Suprapubic skin (tissue), 4 donors: ENCODE measurements at regions not wholly inside any gene's neighbourhood (a gene's known extent, or its start where the extent isn't known, plus 50 kb on each side); places are given as distances from the start of the nearest gene placed in this dataset.

Source experiments
- DNase-seq, 2 donors: peaks; one replicate each; pipeline ENCODE4 v3.0.0-alpha.2; 2019; ENCODE audit warnings: low spot score in 2 of 2
- H3K27ac ChIP-seq: fragments of 200-600 bp; sonication (generic); one replicate; pipeline ENCODE4 v1.5.1; 2019
- H3K27me3 ChIP-seq: fragments of 200-600 bp; sonication (generic); one replicate; pipeline ENCODE4 v1.5.1; 2019
- H3K36me3 ChIP-seq: fragments of 200-600 bp; sonication (generic); one replicate; pipeline ENCODE4 v1.5.1; 2019
- H3K4me1 ChIP-seq: fragments of 200-600 bp; sonication (generic); one replicate; pipeline ENCODE4 v1.5.1; 2019
- H3K4me3 ChIP-seq: fragments of 200-600 bp; sonication (generic); one replicate; pipeline ENCODE4 v1.5.1; 2019; ENCODE audit warnings: mild to moderate bottlenecking
- H3K9me3 ChIP-seq: fragments of 200-600 bp; sonication (generic); one replicate; pipeline ENCODE4 v1.5.1; 2019
- CTCF ChIP-seq, 2 donors: fragments of 200-600 bp in 1 of 2; fragments of 450-650 bp in 1 of 2; sonication (generic) in 1 of 2; IDR thresholded peaks; one replicate each; pipeline ENCODE4 v1.5.1; 2016 to 2019; ENCODE audit warnings: antibody characterized with exemption in 2 of 2, mild to moderate bottlenecking in 1 of 2, moderate library complexity in 1 of 2
- EP300 ChIP-seq: sonication (generic); formaldehyde crosslinking; IDR thresholded peaks from one replicate; pipeline ENCODE4 v1.6.1; 2017; ENCODE audit warnings: antibody characterized with exemption
- POLR2A ChIP-seq, 2 donors: fragments of 450-650 bp; IDR thresholded peaks; one replicate each; pipeline ENCODE4 v1.6.1; 2017; ENCODE audit warnings: antibody characterized with exemption in 2 of 2, mild to moderate bottlenecking in 2 of 2, moderate library complexity in 2 of 2
- POLR2AphosphoS5 ChIP-seq, 3 donors: sonication (generic); formaldehyde crosslinking; IDR thresholded peaks; one replicate each; pipeline ENCODE4 v1.6.1; 2017; ENCODE audit warnings: antibody characterized with exemption in 3 of 3
- WGBS: methylation state at CpG from one replicate; pipeline ENCODE4 v1.1.5; 2018; 5-methylcytosine and 5-hydroxymethylcytosine counted together

GRCh38 chr5:5645198-5645597 lies 222.7 kb downstream of the ICE1 start:
- 40% methylated on average over 2 of the region's 2 CpGs for WGBS
- H3K4me3 ChIP-seq: no peak overlapping the region
- no peaks in the 10 kb centered on the region for H3K4me1 ChIP-seq
- no peaks in the 10 kb centered on the region for H3K36me3 ChIP-seq
- no peak for TF ChIP-seq CTCF (IDR thresholded peaks at IDR 0.05)
- TF ChIP-seq POLR2AphosphoS5 (IDR thresholded peaks at IDR 0.05): no peak
- DNase-seq: no peak
- H3K27me3 ChIP-seq: no peaks in the 10 kb centered on the region
- no peak overlapping the region for H3K27ac ChIP-seq
- H3K9me3 ChIP-seq: no peaks in the 10 kb centered on the region

DNA sequence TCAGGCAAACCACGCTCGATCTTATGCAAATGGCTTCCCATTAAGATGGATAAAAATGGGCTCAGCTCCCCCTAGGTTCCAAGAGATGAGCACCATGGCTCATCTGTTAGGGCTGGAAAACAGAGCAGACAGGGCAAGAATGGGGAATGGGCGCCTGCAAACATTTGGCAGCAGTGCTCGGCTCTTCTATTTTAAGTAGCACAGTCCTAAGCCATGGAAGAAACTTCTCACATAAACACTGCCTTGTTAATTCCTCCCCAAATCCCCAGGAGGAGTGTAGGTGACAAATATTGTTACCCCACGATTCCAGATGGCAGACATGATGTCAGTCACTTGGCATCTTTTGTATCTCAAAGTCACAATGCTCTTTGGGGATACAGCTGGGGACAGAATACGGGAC lies 221.8 kb downstream of the ICE1 start:
- Histone ChIP-seq H3K27ac (no peak overlapping the region), H3K4me3 (no peak overlapping the region), H3K9me3 (no peaks in the 10 kb centered on the region), H3K4me1 (no peaks in the 10 kb centered on the region), H3K36me3 (no peaks in the 10 kb centered on the region), H3K27me3 (no peaks in the 10 kb centered on the region)
- 54% methylated on average over 6 of the region's 6 CpGs for WGBS
- TF ChIP-seq POLR2AphosphoS5 (IDR thresholded peaks at IDR 0.05): no peak
- TF ChIP-seq CTCF (IDR thresholded peaks at IDR 0.05): no peak
- no peak for TF ChIP-seq EP300
- no peak for TF ChIP-seq POLR2A (IDR thresholded peaks at IDR 0.05)
- no peak for DNase-seq

- no peak for TF ChIP-seq CTCF (IDR thresholded peaks at IDR 0.05)
- no peak for TF ChIP-seq EP300
- no peak for TF ChIP-seq POLR2AphosphoS5 (IDR thresholded peaks at IDR 0.05)
- TF ChIP-seq POLR2A (IDR thresholded peaks at IDR 0.05): no peak
- H3K27me3 ChIP-seq: no peaks in the 10 kb centered on the region
- H3K4me3 ChIP-seq: no peak overlapping the region
- WGBS: 86% methylated on average over 4 of the region's 4 CpGs
- H3K27ac ChIP-seq: no peak overlapping the region
- no peak for DNase-seq
- no peaks in the 10 kb centered on the region for H3K4me1 ChIP-seq
- H3K9me3 ChIP-seq: no peaks in the 10 kb centered on the region
- no peaks in the 10 kb centered on the region for H3K36me3 ChIP-seq
Measured at GRCh38 chr5:5643481-5643880, 221.0 kb downstream of the ICE1 start.

DNA sequence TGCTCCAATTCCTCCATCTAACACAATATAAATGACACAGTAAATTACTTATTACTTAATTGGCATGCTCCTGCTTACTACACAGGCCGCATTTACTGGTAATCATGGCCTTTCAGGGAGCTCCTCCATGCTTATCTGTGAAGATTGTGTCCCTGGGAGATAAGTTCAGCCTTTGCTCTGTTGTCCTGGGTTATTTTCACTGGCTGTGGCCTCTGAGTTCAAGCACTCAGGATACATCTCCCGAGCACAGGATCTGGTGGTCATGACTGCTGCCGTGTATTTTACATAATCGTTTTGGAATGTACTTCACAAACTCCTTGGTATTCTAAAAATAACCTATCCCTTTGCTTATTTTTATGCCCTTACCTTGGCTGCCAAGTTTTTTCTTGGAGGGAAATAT lies 215.7 kb downstream of the ICE1 start:
- 40% methylated on average over 4 of the region's 4 CpGs for WGBS

GRCh38 chr5:5637173-5637572 lies 214.7 kb downstream of the ICE1 start:
- no peaks in the 10 kb centered on the region for H3K36me3 ChIP-seq
- H3K4me1 ChIP-seq: no peaks in the 10 kb centered on the region
- DNase-seq: no peak
- 37% methylated on average over 2 of the region's 2 CpGs for WGBS
- no peaks in the 10 kb centered on the region for H3K9me3 ChIP-seq
- no peak for TF ChIP-seq POLR2AphosphoS5 (IDR thresholded peaks at IDR 0.05)
- TF ChIP-seq EP300: no peak
- no peak for TF ChIP-seq CTCF (IDR thresholded peaks at IDR 0.05)
- TF ChIP-seq POLR2A (IDR thresholded peaks at IDR 0.05): no peak
- H3K27me3 ChIP-seq: no peaks in the 10 kb centered on the region
- H3K4me3 ChIP-seq: no peak overlapping the region
- H3K27ac ChIP-seq: no peak overlapping the region

More for the DNA sequence above, 215.7 kb downstream of the ICE1 start:
- H3K4me3 ChIP-seq: no peak overlapping the region
- H3K4me1 ChIP-seq: no peaks in the 10 kb centered on the region
- H3K9me3 ChIP-seq: no peaks in the 10 kb centered on the region
- no peaks in the 10 kb centered on the region for H3K27me3 ChIP-seq
- TF ChIP-seq EP300 (no peak), POLR2A (IDR thresholded peaks at IDR 0.05) (no peak), CTCF (IDR thresholded peaks at IDR 0.05) (no peak), POLR2AphosphoS5 (IDR thresholded peaks at IDR 0.05) (no peak)
- no peaks in the 10 kb centered on the region for H3K36me3 ChIP-seq
- H3K27ac ChIP-seq: no peak overlapping the region
- no peak for DNase-seq
